Keratinocyte (primary cell): ENCODE measurements at regions not wholly inside any gene's neighbourhood (a gene's known extent, or its start where the extent isn't known, plus 50 kb on each side); places are given as distances from the start of the nearest gene placed in this dataset.

Experiments used
- DNase-seq: peaks from one replicate; pipeline ENCODE4 v3.0.0-alpha.2; 2011; ENCODE audit warnings: low read depth, missing footprints, low spot score
- FAIRE-seq: peaks from 2 replicates; lab custom pipeline; 2011; peaks lifted over from hg19 to GRCh38; lab: Jason Lieb, UNC
- H2AFZ ChIP-seq: 2 replicates; pipeline ENCODE4 v1.6.0; 2012; ENCODE audit warnings: low read length, control low read depth, inconsistent platforms; ENCODE audit not compliant: control insufficient read depth
- H3K27ac ChIP-seq: 2 replicates; pipeline ENCODE4 v1.5.1; 2011; ENCODE audit warnings: low read length; ENCODE audit not compliant: control insufficient read depth, insufficient read depth
- H3K27me3 ChIP-seq: 3 replicates; pipeline ENCODE4 v1.6.0; 2011; ENCODE audit warnings: low read length; ENCODE audit not compliant: control insufficient read depth, insufficient read depth; ENCODE audit errors: extremely low read depth
- H3K36me3 ChIP-seq, 2 experiments: 2 replicates in 1 of 2; 3 replicates in 1 of 2; pipeline ENCODE4 v1.5.1; 2011; ENCODE audit warnings: low read length in 2 of 2, mild to moderate bottlenecking in 1 of 2; ENCODE audit not compliant: control insufficient read depth in 2 of 2, insufficient read depth in 2 of 2; ENCODE audit errors: extremely low read depth in 1 of 2
- H3K4me1 ChIP-seq: 3 replicates; pipeline ENCODE4 v1.5.1; 2011; ENCODE audit warnings: low read length; ENCODE audit not compliant: control insufficient read depth, insufficient read depth; ENCODE audit errors: extremely low read depth
- H3K4me2 ChIP-seq: 3 replicates; pipeline ENCODE4 v1.6.0; 2011; ENCODE audit warnings: low read depth, low read length; ENCODE audit not compliant: control insufficient read depth, insufficient read depth; ENCODE audit errors: extremely low read depth
- H3K4me3 ChIP-seq, 3 experiments: fragments of 200-600 bp in 1 of 3; sonication (generic) in 1 of 3; 2 replicates in 2 of 3; 3 replicates in 1 of 3; pipeline ENCODE4 v1.5.1; 2011 to 2016; ENCODE audit warnings: low read length in 3 of 3, mild to moderate bottlenecking in 3 of 3, control low read depth in 2 of 3, inconsistent platforms in 1 of 3, low read depth in 1 of 3, mixed read lengths in 1 of 3, mixed run types in 1 of 3, moderate library complexity in 1 of 3; ENCODE audit not compliant: control insufficient read depth in 2 of 3, insufficient read depth in 2 of 3; ENCODE audit errors: extremely low read depth in 1 of 3
- H3K79me2 ChIP-seq: 2 replicates; pipeline ENCODE4 v1.6.0; 2012; ENCODE audit warnings: low read length; ENCODE audit not compliant: control insufficient read depth, insufficient read depth
- H3K9ac ChIP-seq: 3 replicates; pipeline ENCODE4 v1.6.0; 2011; ENCODE audit warnings: low read length; ENCODE audit not compliant: control insufficient read depth, insufficient read depth; ENCODE audit errors: extremely low read depth
- H3K9me1 ChIP-seq: 3 replicates; pipeline ENCODE4 v1.6.0; 2011; ENCODE audit warnings: low read length; ENCODE audit not compliant: control insufficient read depth, insufficient read depth; ENCODE audit errors: extremely low read depth
- H3K9me3 ChIP-seq: 2 replicates; pipeline ENCODE4 v1.5.1; 2012; ENCODE audit warnings: low read depth, low read length; ENCODE audit not compliant: control insufficient read depth
- H4K20me1 ChIP-seq: 3 replicates; pipeline ENCODE4 v1.6.0; 2011; ENCODE audit warnings: low read length; ENCODE audit not compliant: control insufficient read depth, insufficient read depth; ENCODE audit errors: extremely low read depth
- CTCF ChIP-seq, 3 experiments: IDR thresholded peaks in 1 of 3; conservative IDR thresholded peaks in 1 of 3; optimal IDR thresholded peaks in 1 of 3; 2 replicates in 2 of 3; 3 replicates in 1 of 3; pipeline versions ENCODE3 to v1.5.1; 2011; ENCODE audit warnings: low read length in 3 of 3, mild to moderate bottlenecking in 3 of 3, moderate library complexity in 2 of 3, control low read depth in 1 of 3, inconsistent platforms in 1 of 3; ENCODE audit not compliant: insufficient read depth in 2 of 3; ENCODE audit errors: extremely low read depth in 1 of 3
- EZH2 ChIP-seq: IDR thresholded peaks from one replicate; pipeline ENCODE4 v1.6.1; 2012; ENCODE audit warnings: inconsistent platforms, mild to moderate bottlenecking, low read length, moderate library complexity
- dilution Hi-C: fragments of 300-500 bp; cut with MboI; formaldehyde crosslinking; loops from one replicate; pipeline ENCODE4 v1.7.0; 2020; ENCODE audit warnings: low sequenced_read_pairs; ENCODE audit not compliant: extremely low pct_ligation_motif_present

- Histone ChIP-seq H4K20me1 (no peaks in the 10 kb centered on the region), H3K9me1 (no peaks in the 10 kb centered on the region), H3K4me3 (no peak overlapping the region), H3K36me3 (no peaks in the 10 kb centered on the region), H3K9ac (no peak overlapping the region), H3K9me3 (no peaks in the 10 kb centered on the region), H2AFZ (no peak overlapping the region), H3K27me3 (no peaks in the 10 kb centered on the region), H3K27ac (no peak overlapping the region), H3K4me1 (no peaks in the 10 kb centered on the region), H3K4me2 (no peak overlapping the region), H3K79me2 (no peaks in the 10 kb centered on the region)
- FAIRE-seq (no peak), DNase-seq (no peak)
- dilution Hi-C loops, result no loop called here
- TF ChIP-seq EZH2, result no peak
- no peak for TF ChIP-seq CTCF (optimal IDR thresholded peaks at IDR 0.05 in 1 of 3, IDR thresholded peaks at IDR 0.05 in 1 of 3, conservative IDR thresholded peaks at IDR 0.05 in 1 of 3; ENCODE audit: extremely low read depth in 1 of 3, insufficient read depth in 2 of 3, low read length in 3 of 3)
Observed at GRCh38 chr11:38043060-38043459, 1445.0 kb upstream of the RAG2 start.

GRCh38 chr11:38038777-38039176, 1440.7 kb upstream of the RAG2 start:
- FAIRE-seq (no peak), DNase-seq (no peak)
- no peak overlapping the region for H3K4me3 ChIP-seq
- H3K79me2 ChIP-seq, result no peaks in the 10 kb centered on the region
- no peak overlapping the region for H2AFZ ChIP-seq
- H3K9me3 ChIP-seq, result no peaks in the 10 kb centered on the region
- no peaks in the 10 kb centered on the region for H3K27me3 ChIP-seq
- H3K4me2 ChIP-seq, result no peak overlapping the region
- dilution Hi-C loops, result no loop called here
- no peaks in the 10 kb centered on the region for H3K9me1 ChIP-seq
- no peak overlapping the region for H3K27ac ChIP-seq
- TF ChIP-seq EZH2 (no peak), CTCF (optimal IDR thresholded peaks at IDR 0.05 in 1 of 3, IDR thresholded peaks at IDR 0.05 in 1 of 3, conservative IDR thresholded peaks at IDR 0.05 in 1 of 3; ENCODE audit: extremely low read depth in 1 of 3, insufficient read depth in 2 of 3, low read length in 3 of 3) (no peak)
- H3K9ac ChIP-seq, result no peak overlapping the region
- H3K36me3 ChIP-seq, result no peaks in the 10 kb centered on the region
- H3K4me1 ChIP-seq, result no peaks in the 10 kb centered on the region
- H4K20me1 ChIP-seq, result no peaks in the 10 kb centered on the region
